Astrocyte (in vitro differentiated cells and primary cell): ENCODE measurements at regions not wholly inside any gene's neighbourhood (a gene's known extent, or its start where the extent isn't known, plus 50 kb on each side); places are given as distances from the start of the nearest gene placed in this dataset.
A peak's percentile ranks its signal among the peaks of the same experiment; 100 is the strongest.

Experiments
- DNase-seq: peaks from one replicate; pipeline ENCODE4 v3.0.0-alpha.2; 2010; ENCODE audit warnings: low read depth
- FAIRE-seq: peaks from 2 replicates; lab custom pipeline; 2011; peaks lifted over from hg19 to GRCh38; lab: Jason Lieb, UNC
- H2AFZ ChIP-seq: 2 replicates; pipeline ENCODE4 v1.6.0; 2012; ENCODE audit warnings: low read depth, low read length, inconsistent platforms
- H3K27ac ChIP-seq: 2 replicates; pipeline ENCODE4 v1.5.1; 2011; ENCODE audit warnings: low read depth, low read length, inconsistent platforms
- H3K27me3 ChIP-seq: 2 replicates; pipeline ENCODE4 v1.6.0; 2011; ENCODE audit warnings: low read length, inconsistent platforms; ENCODE audit not compliant: insufficient read depth
- H3K36me3 ChIP-seq: 2 replicates; pipeline ENCODE4 v1.5.1; 2011; ENCODE audit warnings: low read length, inconsistent platforms; ENCODE audit not compliant: insufficient read depth
- H3K4me1 ChIP-seq: 2 replicates; pipeline ENCODE4 v1.5.1; 2011; ENCODE audit warnings: low read length, inconsistent platforms; ENCODE audit not compliant: insufficient read depth
- H3K4me2 ChIP-seq: 2 replicates; pipeline ENCODE4 v1.6.0; 2012; ENCODE audit warnings: low read length, inconsistent platforms
- H3K4me3 ChIP-seq: 2 replicates; pipeline ENCODE4 v1.5.1; 2011; ENCODE audit warnings: low read depth, mild to moderate bottlenecking, low read length, inconsistent platforms; ENCODE audit not compliant: insufficient read depth
- H3K79me2 ChIP-seq: 2 replicates; pipeline ENCODE4 v1.6.0; 2012; ENCODE audit warnings: mild to moderate bottlenecking, low read length, inconsistent platforms; ENCODE audit not compliant: insufficient read depth
- H3K9ac ChIP-seq: 2 replicates; pipeline ENCODE4 v1.6.0; 2012; ENCODE audit warnings: mild to moderate bottlenecking, low read length, inconsistent platforms
- H3K9me3 ChIP-seq: 2 replicates; pipeline ENCODE4 v1.5.1; 2012; ENCODE audit warnings: low read depth, mild to moderate bottlenecking, low read length, inconsistent platforms; ENCODE audit not compliant: insufficient read depth
- H4K20me1 ChIP-seq: 2 replicates; pipeline ENCODE4 v1.6.0; 2012; ENCODE audit warnings: low read length, inconsistent platforms; ENCODE audit not compliant: insufficient read depth
- H3K27ac Mint-ChIP-seq: one replicate; pipeline ENCODE4 v1.8.0; 2021; ENCODE audit warnings: mild to moderate bottlenecking, mixed read lengths; ENCODE audit not compliant: unreplicated experiment
- H3K27me3 Mint-ChIP-seq: one replicate; pipeline ENCODE4 v1.8.0; 2021; ENCODE audit warnings: low read depth, mixed read lengths; ENCODE audit not compliant: unreplicated experiment
- H3K36me3 Mint-ChIP-seq: one replicate; pipeline ENCODE4 v1.8.0; 2021; ENCODE audit warnings: low read depth, mixed read lengths; ENCODE audit not compliant: unreplicated experiment
- H3K4me1 Mint-ChIP-seq: one replicate; pipeline ENCODE4 v1.8.0; 2021; ENCODE audit warnings: low read depth, mixed read lengths; ENCODE audit not compliant: unreplicated experiment
- H3K4me3 Mint-ChIP-seq: one replicate; pipeline ENCODE4 v1.8.0; 2021; ENCODE audit warnings: mild to moderate bottlenecking, moderate library complexity, mixed read lengths; ENCODE audit not compliant: unreplicated experiment
- H3K9me3 Mint-ChIP-seq: one replicate; pipeline ENCODE4 v1.8.0; 2021; ENCODE audit warnings: mild to moderate bottlenecking, mixed read lengths; ENCODE audit not compliant: unreplicated experiment
- EZH2 ChIP-seq: IDR thresholded peaks from 2 replicates; pipeline ENCODE4 v1.6.1; 2012; ENCODE audit warnings: mild to moderate bottlenecking, low read length, inconsistent platforms; ENCODE audit not compliant: insufficient read depth
- TF ChIP-seq, protein P1 (sequence below): IDR thresholded peaks from 2 replicates; pipeline ENCODE4 v1.5.1; 2011; ENCODE audit warnings: low read depth, mild to moderate bottlenecking, inconsistent platforms, low read length, moderate library complexity; ENCODE audit not compliant: insufficient read depth

DNA sequence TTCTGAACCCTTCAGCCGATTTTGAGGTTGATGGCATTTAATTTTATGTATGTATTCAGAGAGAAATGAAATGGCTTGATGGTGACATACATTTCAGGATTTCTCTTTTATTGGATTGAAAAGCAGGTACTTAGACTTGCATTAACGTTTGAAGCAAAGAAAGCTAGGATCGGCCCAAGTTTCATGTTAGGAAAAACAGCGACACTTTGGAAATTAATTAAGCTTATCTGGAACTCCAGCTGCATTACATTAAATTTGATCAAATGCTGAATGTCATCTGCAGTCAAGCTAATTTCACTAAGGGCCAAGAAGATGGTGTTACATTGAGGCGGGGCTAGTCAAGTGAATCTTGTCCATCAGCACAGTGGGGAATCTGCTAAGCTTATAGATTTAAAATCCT lies 441.8 kb downstream of the IRS1 start:
- Histone ChIP-seq H3K79me2 (no peaks in the 10 kb centered on the region), H3K9ac (no peak overlapping the region), H3K27ac (no peak overlapping the region), H2AFZ (no peak overlapping the region), H3K4me2 (no peak overlapping the region), H3K4me1 (no peaks in the 10 kb centered on the region), H3K4me3 (no peak overlapping the region), H4K20me1 (no peaks in the 10 kb centered on the region), H3K36me3 (no peaks in the 10 kb centered on the region), H3K9me3 (no peaks in the 10 kb centered on the region), H3K27me3 (no peaks in the 10 kb centered on the region)
- H3K27me3 Mint-ChIP-seq = no peaks in the 10 kb centered on the region
- DNase-seq (no peak), FAIRE-seq (no peak)
- peaks cover 4% of the 10 kb centered on the region for H3K4me1 Mint-ChIP-seq
- H3K9me3 Mint-ChIP-seq = no peaks in the 10 kb centered on the region
- H3K36me3 Mint-ChIP-seq = no peaks in the 10 kb centered on the region
- H3K4me3 Mint-ChIP-seq = no peak overlapping the region
- TF ChIP-seq EZH2 = no peak
- H3K27ac Mint-ChIP-seq = no peak overlapping the region

DNA sequence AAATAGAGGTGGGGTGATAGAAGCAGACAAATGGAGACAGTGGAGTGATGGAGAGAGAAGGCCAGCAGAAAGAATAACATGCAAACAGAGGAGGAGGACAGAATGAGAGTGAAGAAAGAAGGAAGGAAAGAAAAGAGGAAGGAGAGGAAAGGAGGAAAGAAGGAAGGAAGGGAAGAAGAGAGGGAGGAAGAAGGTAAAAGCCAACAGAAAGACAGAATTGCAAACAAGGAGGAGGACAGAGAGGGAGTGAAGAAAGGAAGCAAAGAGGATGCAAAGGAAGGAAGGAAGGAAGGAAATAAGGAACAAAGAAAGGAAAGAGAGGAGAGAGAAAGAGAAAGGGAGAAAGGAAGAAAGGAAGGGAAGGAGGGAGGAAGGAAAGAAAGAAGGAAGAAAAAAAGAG lies 444.0 kb downstream of the IRS1 start:
- Histone ChIP-seq H3K79me2 (no peaks in the 10 kb centered on the region), H3K4me3 (no peak overlapping the region), H3K36me3 (no peaks in the 10 kb centered on the region), H3K27me3 (no peaks in the 10 kb centered on the region), H2AFZ (no peak overlapping the region), H3K9me3 (no peaks in the 10 kb centered on the region), H3K4me1 (no peaks in the 10 kb centered on the region), H3K9ac (no peak overlapping the region), H3K4me2 (no peak overlapping the region), H3K27ac (no peak overlapping the region), H4K20me1 (no peaks in the 10 kb centered on the region)
- no peaks in the 10 kb centered on the region for H3K36me3 Mint-ChIP-seq
- DNase-seq (no peak), FAIRE-seq (no peak)
- TF ChIP-seq EZH2 = no peak
- TF ChIP-seq, protein P1, sequence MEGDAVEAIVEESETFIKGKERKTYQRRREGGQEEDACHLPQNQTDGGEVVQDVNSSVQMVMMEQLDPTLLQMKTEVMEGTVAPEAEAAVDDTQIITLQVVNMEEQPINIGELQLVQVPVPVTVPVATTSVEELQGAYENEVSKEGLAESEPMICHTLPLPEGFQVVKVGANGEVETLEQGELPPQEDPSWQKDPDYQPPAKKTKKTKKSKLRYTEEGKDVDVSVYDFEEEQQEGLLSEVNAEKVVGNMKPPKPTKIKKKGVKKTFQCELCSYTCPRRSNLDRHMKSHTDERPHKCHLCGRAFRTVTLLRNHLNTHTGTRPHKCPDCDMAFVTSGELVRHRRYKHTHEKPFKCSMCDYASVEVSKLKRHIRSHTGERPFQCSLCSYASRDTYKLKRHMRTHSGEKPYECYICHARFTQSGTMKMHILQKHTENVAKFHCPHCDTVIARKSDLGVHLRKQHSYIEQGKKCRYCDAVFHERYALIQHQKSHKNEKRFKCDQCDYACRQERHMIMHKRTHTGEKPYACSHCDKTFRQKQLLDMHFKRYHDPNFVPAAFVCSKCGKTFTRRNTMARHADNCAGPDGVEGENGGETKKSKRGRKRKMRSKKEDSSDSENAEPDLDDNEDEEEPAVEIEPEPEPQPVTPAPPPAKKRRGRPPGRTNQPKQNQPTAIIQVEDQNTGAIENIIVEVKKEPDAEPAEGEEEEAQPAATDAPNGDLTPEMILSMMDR = no peak
- H3K9me3 Mint-ChIP-seq = no peaks in the 10 kb centered on the region
- no peaks in the 10 kb centered on the region for H3K27me3 Mint-ChIP-seq
- H3K27ac Mint-ChIP-seq = no peak overlapping the region
- no peak overlapping the region for H3K4me3 Mint-ChIP-seq
- H3K4me1 Mint-ChIP-seq = peaks cover 4% of the 10 kb centered on the region

DNA sequence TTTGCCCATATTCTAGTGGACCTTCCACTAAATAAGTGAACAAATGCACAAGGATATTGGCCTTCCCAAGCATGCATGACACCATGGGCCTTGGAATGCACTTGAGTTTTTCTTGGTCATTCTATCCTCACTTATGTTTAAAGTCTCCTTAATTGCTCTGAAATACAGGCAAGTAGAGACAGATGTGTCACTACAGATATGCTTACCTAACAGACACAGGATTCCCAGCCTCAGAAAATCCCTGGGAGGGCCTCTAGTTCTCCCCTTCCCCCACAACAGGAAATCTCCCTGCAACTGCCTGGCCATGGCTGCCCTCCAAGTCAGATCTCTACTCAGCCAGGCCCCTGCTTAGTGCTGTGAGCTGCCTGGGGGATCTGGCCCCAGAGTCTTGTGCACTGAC lies 445.2 kb downstream of the IRS1 start:
- Histone ChIP-seq H3K27ac (no peak overlapping the region), H2AFZ (no peak overlapping the region), H4K20me1 (no peaks in the 10 kb centered on the region), H3K4me3 (no peak overlapping the region), H3K9ac (no peak overlapping the region), H3K9me3 (no peaks in the 10 kb centered on the region), H3K36me3 (no peaks in the 10 kb centered on the region), H3K79me2 (no peaks in the 10 kb centered on the region), H3K27me3 (no peaks in the 10 kb centered on the region), H3K4me2 (no peak overlapping the region), H3K4me1 (no peaks in the 10 kb centered on the region)
- Mint-ChIP-seq H3K36me3 (no peaks in the 10 kb centered on the region), H3K4me1 (peaks cover 4% of the 10 kb centered on the region), H3K27ac (peak overlapping the region; percentile 63), H3K9me3 (no peaks in the 10 kb centered on the region), H3K27me3 (no peaks in the 10 kb centered on the region), H3K4me3 (no peak overlapping the region)
- DNase-seq = peak; percentile 57
- TF ChIP-seq, protein P1 = no peak
- TF ChIP-seq EZH2 = no peak
- no peak for FAIRE-seq
